Lower lobe of right lung (tissue), 2 donors: ENCODE measurements at regions not wholly inside any gene's neighbourhood (a gene's known extent, or its start where the extent isn't known, plus 50 kb on each side); places are given as distances from the start of the nearest gene placed in this dataset.
"Not testable (repeated sequence)": the region's sequence is repeated elsewhere in the genome, so short reads cannot be mapped to it uniquely, and the experiment has no call there.

ENCODE experiments used
- ATAC-seq, 2 donors: fragments of 200-7000 bp; cut with Tn5 transposase; one replicate each; pipeline ENCODE4 v1.9.1; 2020 to 2022; ENCODE audit warnings: mild to moderate bottlenecking in 2 of 2, moderate library complexity in 2 of 2
- DNase-seq: peaks from one replicate; pipeline ENCODE4 v3.0.0-alpha.2; 2020
- H3K27ac ChIP-seq: fragments of 200-600 bp; one replicate; pipeline ENCODE4 v1.8.0; 2022
- H3K27me3 ChIP-seq: fragments of 200-600 bp; one replicate; pipeline ENCODE4 v1.8.0; 2022; ENCODE audit warnings: low read depth
- H3K36me3 ChIP-seq: fragments of 200-600 bp; one replicate; pipeline ENCODE4 v1.8.0; 2022; ENCODE audit warnings: mild to moderate bottlenecking
- H3K4me1 ChIP-seq: fragments of 200-600 bp; one replicate; pipeline ENCODE4 v1.8.0; 2022
- H3K4me3 ChIP-seq: fragments of 200-600 bp; one replicate; pipeline ENCODE4 v1.8.0; 2022; ENCODE audit warnings: mild to moderate bottlenecking
- H3K9me3 ChIP-seq: fragments of 200-600 bp; one replicate; pipeline ENCODE4 v1.8.0; 2022
- intact Hi-C: fragments of 100-400 bp; cut with DNase I; formaldehyde crosslinking; loops from one replicate; pipeline ENCODE4 v1.11.0; 2022
- TF ChIP-seq, protein P1 (sequence below): fragments of 200-600 bp; IDR thresholded peaks from one replicate; pipeline ENCODE4 v1.8.0; 2022; ENCODE audit warnings: antibody characterized with exemption, mild to moderate bottlenecking
- donor health status: DM: no; HTN: yes; CAD: no; lungs with severe emphysema.

DNA sequence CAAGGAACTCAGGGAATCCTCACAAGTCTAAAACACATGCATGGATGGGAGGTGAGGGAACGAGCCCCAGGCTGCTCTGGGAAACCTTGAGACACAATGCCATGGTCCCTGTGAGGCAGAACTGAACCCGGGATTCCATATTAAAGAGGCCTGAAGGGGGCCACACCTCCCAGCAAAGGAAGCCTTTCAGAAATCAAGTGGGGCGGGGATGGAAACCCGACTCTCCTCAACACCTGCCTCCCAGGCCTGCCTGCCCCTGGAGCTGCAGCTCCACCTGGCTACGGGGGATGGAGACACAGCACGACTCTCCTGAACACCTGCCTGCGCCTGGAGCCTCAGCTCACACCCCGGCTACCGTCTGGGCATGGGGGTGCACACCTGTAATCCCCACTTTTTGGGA is 77.8 kb upstream of the LPCAT1 start:
- H3K4me1 ChIP-seq, H3K27me3 ChIP-seq, H3K36me3 ChIP-seq, H3K27ac ChIP-seq, H3K9me3 ChIP-seq, H3K4me3 ChIP-seq, intact Hi-C loops: not testable (repeated sequence)
- peak; percentile 84 to 88 for ATAC-seq
- TF ChIP-seq, protein P1, sequence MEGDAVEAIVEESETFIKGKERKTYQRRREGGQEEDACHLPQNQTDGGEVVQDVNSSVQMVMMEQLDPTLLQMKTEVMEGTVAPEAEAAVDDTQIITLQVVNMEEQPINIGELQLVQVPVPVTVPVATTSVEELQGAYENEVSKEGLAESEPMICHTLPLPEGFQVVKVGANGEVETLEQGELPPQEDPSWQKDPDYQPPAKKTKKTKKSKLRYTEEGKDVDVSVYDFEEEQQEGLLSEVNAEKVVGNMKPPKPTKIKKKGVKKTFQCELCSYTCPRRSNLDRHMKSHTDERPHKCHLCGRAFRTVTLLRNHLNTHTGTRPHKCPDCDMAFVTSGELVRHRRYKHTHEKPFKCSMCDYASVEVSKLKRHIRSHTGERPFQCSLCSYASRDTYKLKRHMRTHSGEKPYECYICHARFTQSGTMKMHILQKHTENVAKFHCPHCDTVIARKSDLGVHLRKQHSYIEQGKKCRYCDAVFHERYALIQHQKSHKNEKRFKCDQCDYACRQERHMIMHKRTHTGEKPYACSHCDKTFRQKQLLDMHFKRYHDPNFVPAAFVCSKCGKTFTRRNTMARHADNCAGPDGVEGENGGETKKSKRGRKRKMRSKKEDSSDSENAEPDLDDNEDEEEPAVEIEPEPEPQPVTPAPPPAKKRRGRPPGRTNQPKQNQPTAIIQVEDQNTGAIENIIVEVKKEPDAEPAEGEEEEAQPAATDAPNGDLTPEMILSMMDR = peak; percentile 26
- DNase-seq = peak; percentile 72

DNA sequence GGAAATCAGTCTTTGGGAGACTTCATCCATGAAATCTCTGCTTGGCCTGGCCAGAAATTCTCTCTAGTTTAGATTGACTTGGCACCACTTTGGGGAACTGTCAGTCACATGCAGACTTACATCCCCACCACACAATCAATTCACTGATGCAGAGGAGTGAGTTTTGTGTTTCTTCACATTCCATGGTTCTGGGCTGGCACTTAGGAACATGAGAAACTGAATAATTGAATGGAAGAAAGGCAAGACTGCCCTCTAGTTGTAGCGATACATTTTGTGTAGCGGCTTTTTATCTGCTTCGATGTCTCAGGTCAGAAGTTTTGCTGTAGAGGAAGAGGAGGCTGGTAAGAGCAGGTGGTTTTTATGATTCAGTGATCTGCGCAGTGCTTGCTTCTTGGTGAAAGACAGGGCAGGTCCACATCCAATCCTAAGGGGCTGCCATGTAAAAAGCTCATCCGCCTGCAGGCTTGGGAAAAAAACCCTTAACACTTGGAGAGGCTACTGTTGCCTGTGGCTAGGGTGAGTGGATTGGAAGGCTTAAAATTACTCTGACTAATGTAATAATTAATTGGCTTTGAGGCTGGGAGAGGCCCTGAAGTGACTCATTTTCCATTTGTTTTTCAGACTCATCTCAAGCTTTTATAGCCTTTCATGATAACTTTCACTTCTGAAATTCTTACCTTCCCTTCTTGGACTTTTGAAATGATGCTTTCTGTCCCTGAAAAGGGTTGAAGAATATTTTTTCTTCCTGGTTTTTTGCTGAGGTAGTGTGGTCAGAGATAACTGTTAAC is 75.4 kb upstream of the LPCAT1 start:
- intact Hi-C loops, H3K27me3 ChIP-seq, H3K36me3 ChIP-seq, H3K27ac ChIP-seq, H3K9me3 ChIP-seq, H3K4me3 ChIP-seq, DNase-seq: not testable (repeated sequence)
- peak in 1 of 2 donors; percentile 12 for ATAC-seq
- H3K4me1 ChIP-seq = peaks cover 12% of the 10 kb centered on the region
- TF ChIP-seq, protein P1 = peak; percentile 20

DNA sequence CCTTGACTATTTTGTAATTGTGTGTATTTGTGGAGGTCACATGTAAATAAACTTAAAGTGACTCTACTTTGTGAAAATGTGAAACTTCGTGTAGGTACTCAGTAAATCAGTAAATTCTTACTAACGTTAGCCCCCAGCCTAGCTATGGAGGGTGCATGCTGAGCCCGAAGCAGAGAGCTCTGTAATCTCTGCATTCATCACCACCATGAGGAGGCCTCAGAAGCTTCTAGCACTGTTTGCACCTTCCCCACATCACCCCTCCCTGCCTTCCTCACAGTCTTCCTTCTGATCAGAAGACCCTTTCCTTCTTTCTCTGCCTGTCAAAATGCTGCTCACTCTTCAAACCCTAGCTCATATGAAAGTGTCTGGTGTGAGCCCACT is 73.3 kb upstream of the LPCAT1 start:
- ATAC-seq, H3K27me3 ChIP-seq, H3K9me3 ChIP-seq, intact Hi-C loops, DNase-seq, H3K36me3 ChIP-seq, H3K4me3 ChIP-seq: not testable (repeated sequence)
- Histone ChIP-seq H3K4me1 (peaks cover 12% of the 10 kb centered on the region), H3K27ac (peak overlapping the region; percentile 43)

DNA sequence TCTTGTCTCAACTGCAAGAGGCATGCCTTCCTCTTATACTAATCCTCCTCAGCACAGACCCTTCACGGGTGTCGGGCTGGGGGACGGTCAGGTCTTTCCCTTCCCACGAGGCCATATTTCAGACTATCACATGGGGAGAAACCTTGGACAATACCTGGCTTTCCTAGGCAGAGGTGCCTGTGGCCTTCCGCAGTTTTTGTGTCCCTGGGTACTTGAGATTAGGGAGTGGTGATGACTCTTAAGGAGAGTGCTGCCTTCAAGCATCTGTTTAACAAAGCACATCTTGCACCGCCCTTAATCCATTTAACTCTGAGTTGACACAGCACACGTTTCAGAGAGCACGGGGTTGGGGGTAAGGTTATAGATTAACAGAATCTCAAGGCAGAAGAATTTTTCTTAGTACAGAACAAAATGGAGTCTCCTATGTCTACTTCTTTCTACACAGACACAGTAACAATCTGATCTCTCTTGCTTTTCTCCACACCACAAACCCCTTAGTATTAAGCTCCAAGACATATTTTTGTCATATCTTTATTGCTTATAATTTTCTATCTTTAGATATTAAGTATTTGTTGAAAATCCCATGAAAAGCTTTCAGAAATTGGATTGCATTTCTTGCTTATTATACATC is 72.8 kb upstream of the LPCAT1 start:
- H3K9me3 ChIP-seq, H3K27me3 ChIP-seq, H3K4me3 ChIP-seq, ATAC-seq, intact Hi-C loops, H3K36me3 ChIP-seq, DNase-seq: not testable (repeated sequence)
- Histone ChIP-seq H3K27ac (peak overlapping the region; percentile 53), H3K4me1 (peaks cover 12% of the 10 kb centered on the region)

DNA sequence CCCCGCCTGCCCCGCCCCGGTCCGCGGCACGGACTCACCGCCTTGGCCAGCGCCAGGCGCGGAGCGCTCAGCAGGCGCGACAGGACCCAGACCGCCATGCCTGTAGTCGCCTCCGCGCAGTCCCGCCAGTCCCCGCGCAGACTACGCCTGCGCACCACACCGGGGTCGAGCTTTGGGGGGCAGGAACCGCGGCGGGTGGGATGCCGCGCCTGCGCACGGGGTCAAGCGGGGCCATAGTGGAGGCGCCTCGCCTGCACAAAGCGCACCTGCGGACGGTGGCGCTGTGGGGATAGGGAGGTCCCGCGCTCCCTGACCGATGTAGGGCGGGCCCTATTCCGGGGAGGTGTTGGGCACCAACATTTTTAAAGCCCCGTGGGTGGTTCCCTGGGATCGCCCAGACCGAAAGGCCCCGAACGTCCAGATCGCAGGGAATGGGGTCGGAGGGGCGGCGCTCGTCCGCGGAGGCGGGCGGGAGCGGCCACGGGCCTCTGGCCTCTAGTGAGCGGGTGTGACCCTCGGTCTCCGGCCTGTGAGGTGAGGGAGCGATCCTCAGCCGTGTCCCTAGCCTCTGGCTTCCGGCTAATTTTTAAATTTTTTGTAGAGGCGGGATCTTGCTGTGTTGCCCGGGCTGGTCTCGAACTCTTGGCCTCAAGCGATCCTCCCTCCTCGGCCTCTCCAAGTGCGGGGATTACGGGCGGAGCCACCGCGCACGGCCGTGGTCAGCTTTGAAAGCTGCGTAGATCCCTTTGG is 70.8 kb upstream of the LPCAT1 start:
- DNase-seq = peak; percentile 90
- peak overlapping the region; percentile 81 for H3K27ac ChIP-seq
- intact Hi-C loops = no loop called here

DNA sequence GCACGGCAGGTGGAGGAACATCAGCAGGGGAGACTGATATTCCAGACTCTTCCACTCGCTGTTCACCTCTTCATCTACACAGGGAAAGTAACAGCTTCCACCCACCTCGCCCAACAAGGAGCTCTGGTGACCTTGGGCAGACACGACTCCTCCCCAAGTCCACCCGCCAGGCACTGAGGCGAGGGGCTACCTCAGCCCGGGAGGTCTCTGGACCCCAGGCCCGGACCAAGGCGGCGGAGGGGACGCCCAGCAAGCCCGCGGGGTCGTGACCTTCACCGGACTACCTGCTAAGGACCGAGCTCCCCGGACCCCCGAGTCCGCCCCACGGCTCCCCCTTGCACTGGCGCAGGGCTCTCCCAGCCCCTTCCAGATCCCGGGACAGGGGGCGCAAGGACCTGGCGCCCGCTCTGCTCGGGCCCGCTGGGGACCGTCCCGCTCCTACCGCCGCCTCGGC is 70.2 kb upstream of the LPCAT1 start:
- no peak for DNase-seq
- Histone ChIP-seq H3K9me3 (no peaks in the 10 kb centered on the region), H3K4me3 (peak overlapping the region; percentile 60), H3K27me3 (peaks cover 8% of the 10 kb centered on the region), H3K27ac (peak overlapping the region; percentile 81), H3K4me1 (peaks cover 12% of the 10 kb centered on the region), H3K36me3 (peaks cover 6% of the 10 kb centered on the region)
- TF ChIP-seq, protein P1 = no peak
- intact Hi-C loops = no loop called here
- peak; percentile 3 to 34 for ATAC-seq

More for the DNA sequence above, 70.8 kb upstream of the LPCAT1 start:
- H3K9me3 ChIP-seq = no peaks in the 10 kb centered on the region
- H3K4me3 ChIP-seq = peak overlapping the region; percentile 60
- ATAC-seq = peak; percentile 97
- TF ChIP-seq, protein P1 = peak; percentile 39
- H3K4me1 ChIP-seq = peaks cover 12% of the 10 kb centered on the region
- H3K27me3 ChIP-seq = peaks cover 8% of the 10 kb centered on the region
- H3K36me3 ChIP-seq = peaks cover 6% of the 10 kb centered on the region

DNA sequence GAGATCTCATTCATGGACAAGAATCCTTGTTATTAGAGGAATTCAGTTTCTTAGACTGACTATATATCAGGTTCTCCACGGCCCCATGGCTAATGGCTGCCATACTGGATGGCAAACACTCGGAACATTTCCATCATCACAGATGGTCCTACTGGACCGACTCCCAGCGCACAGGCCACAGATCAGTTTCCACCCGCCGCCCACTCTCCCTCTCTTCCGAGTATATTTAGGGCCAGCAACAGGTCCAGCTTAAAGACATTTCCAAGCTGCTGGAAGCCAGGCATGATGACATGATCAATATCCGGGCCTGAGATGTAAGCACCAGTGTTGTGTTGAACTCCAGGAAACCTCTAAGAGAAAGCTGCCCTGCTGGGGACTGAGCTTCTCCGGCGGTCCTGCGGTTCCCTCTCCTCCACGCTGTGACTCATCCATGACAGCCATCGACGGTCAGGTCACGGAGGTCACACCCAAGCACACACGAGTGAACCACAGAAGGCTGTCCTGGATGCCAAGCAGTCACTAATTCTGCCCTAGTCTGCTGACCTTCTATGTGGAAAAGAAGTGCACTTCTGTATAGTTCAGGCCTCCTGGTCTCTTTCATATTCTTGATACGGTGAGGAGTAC is 64.4 kb upstream of the LPCAT1 start:
- H3K27ac ChIP-seq, H3K4me1 ChIP-seq, ATAC-seq, H3K4me3 ChIP-seq, DNase-seq, H3K27me3 ChIP-seq, intact Hi-C loops, H3K9me3 ChIP-seq: not testable (repeated sequence)
- H3K36me3 ChIP-seq = peaks cover 24% of the 10 kb centered on the region

DNA sequence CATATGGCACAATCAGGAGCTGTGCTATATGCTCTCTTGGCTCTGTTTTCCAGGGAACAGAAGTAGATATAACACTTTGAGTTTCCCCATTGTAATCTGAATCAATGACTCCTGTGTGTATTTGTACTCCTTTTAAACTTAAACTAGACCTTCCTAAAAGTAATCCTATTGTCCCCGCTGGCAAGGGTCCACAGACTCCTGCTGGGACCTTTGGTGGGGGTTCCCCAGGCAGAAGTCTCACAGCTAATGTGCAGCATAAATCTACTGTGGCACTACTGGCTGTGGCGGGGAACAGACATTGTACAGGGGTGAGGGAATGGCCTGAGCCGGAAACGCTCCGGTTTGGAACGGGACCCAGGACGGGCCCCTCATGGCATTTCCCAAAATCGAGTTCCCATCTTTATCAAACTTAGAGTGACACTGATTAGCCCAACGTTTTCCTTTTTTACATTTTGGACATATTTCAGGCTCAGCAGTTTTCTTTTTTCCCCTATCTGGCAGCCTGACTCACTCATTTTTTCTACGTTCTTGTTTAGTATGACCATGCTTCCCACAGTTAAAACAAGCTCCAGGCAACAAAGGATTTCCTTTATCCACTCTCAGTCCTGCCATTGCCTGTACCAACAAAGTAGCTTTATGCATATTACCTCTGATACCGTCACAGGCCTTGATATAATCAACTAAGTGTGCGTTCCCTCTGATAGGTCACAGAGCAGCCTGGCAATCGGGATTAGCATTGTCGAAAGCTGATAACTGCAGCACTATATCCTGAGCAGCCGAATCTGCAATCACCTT is 59.5 kb upstream of the LPCAT1 start:
- peaks cover 37% of the 10 kb centered on the region for H3K36me3 ChIP-seq
- H3K27me3 ChIP-seq, H3K4me1 ChIP-seq, H3K9me3 ChIP-seq, intact Hi-C loops, H3K27ac ChIP-seq, ATAC-seq, DNase-seq, H3K4me3 ChIP-seq: not testable (repeated sequence)
